Naive thymus-derived CD8-positive, alpha-beta T cell (primary cell): ENCODE measurements at regions not wholly inside any gene's neighbourhood (a gene's known extent, or its start where the extent isn't known, plus 50 kb on each side); places are given as distances from the start of the nearest gene placed in this dataset.
A peak's percentile ranks its signal among the peaks of the same experiment; 100 is the strongest.

Experiments used
- ATAC-seq, 2 donors: fragments of 150-1000 bp; cut with Tn5 transposase in 1 of 2; sonication (Bioruptor Pico), chemical (Tn5 transposase) in 1 of 2; 1 replicate in 1 of 2; 2 replicates in 1 of 2; pipeline ENCODE4 v1.10.0; 2021; ENCODE audit warnings: mild to moderate bottlenecking in 2 of 2, moderate library complexity in 2 of 2
- POLR2A ChIA-PET: fragments of 350-600 bp; sonication (Branson Sonifier 250); formaldehyde crosslinking; loops from one replicate; lab custom pipeline; 2021; ENCODE audit warnings: antibody characterized with exemption; lab: Charles Lee
- DNase-seq, 10 donors: peaks; one replicate each; pipeline versions ENCODE4 v3.0.0 to v3.0.0-alpha.2; 2020 to 2022
- H3K27ac Mint-ChIP-seq, 10 donors: one replicate each; pipeline ENCODE4 v1.8.0; 2020 to 2022; ENCODE audit warnings: mild to moderate bottlenecking in 10 of 10, mixed read lengths in 10 of 10, moderate library complexity in 4 of 10, inconsistent platforms in 1 of 10
- H3K27me3 Mint-ChIP-seq, 5 donors: one replicate each; pipeline ENCODE4 v1.8.0; 2021 to 2022; ENCODE audit warnings: mixed read lengths in 5 of 5
- H3K36me3 Mint-ChIP-seq, 3 donors: one replicate each; pipeline ENCODE4 v1.8.0; 2020 to 2022; ENCODE audit warnings: mixed read lengths in 3 of 3, mild to moderate bottlenecking in 2 of 3, inconsistent platforms in 1 of 3
- H3K4me1 Mint-ChIP-seq, 4 donors: one replicate each; pipeline ENCODE4 v1.8.0; 2021 to 2022; ENCODE audit warnings: mixed read lengths in 4 of 4
- H3K4me3 Mint-ChIP-seq, 10 donors: one replicate each; pipeline ENCODE4 v1.8.0; 2020 to 2022; ENCODE audit warnings: mild to moderate bottlenecking in 10 of 10, mixed read lengths in 10 of 10, moderate library complexity in 6 of 10, inconsistent platforms in 1 of 10
- H3K9me3 Mint-ChIP-seq, 9 donors: one replicate each; pipeline ENCODE4 v1.8.0; 2020 to 2022; ENCODE audit warnings: mixed read lengths in 9 of 9, mild to moderate bottlenecking in 3 of 9, inconsistent platforms in 1 of 9, moderate library complexity in 1 of 9

DNA sequence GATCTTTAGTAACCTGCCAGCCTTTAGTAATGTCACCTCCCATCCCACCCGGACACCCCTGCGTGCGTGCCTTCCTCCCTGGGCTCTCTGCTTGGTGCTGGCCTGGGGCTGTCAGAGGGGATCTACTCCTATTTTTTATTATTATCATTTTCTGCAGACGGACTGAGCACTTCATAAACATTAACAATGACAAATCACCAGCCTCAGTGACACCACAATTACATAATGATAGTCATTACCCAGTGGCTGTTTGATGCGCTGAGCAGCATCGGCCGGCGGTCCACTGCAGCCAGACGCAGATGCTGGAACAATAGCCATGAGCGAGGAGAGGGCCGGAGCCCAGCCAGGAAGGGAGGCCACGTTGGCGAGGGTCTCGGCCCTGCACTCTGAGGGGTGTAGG is 309.3 kb upstream of the AJAP1 start:
- no peak for ATAC-seq
- Mint-ChIP-seq H3K4me1 (no peaks in the 10 kb centered on the region), H3K27ac (no peak overlapping the region), H3K9me3 (peaks cover 0 to 2% (median 0%) of the 10 kb centered on the region in 9 donors), H3K36me3 (no peaks in the 10 kb centered on the region), H3K4me3 (no peak overlapping the region), H3K27me3 (peaks cover 0 to 8% (median 3%) of the 10 kb centered on the region in 5 donors)
- no peak for DNase-seq
- POLR2A ChIA-PET = no interaction called here

GRCh38 chr1:4346131-4346530 is 308.3 kb upstream of the AJAP1 start:
- H3K27me3 Mint-ChIP-seq = peaks cover 0 to 10% (median 3%) of the 10 kb centered on the region in 5 donors
- H3K9me3 Mint-ChIP-seq = peaks cover 0 to 2% (median 0%) of the 10 kb centered on the region in 9 donors
- peak overlapping the region in 1 of 10 donors; percentile 53 for H3K27ac Mint-ChIP-seq
- no peaks in the 10 kb centered on the region for H3K4me1 Mint-ChIP-seq
- POLR2A ChIA-PET = no interaction called here
- ATAC-seq = no peak
- no peak for DNase-seq
- no peak overlapping the region for H3K4me3 Mint-ChIP-seq
- no peaks in the 10 kb centered on the region for H3K36me3 Mint-ChIP-seq

DNA sequence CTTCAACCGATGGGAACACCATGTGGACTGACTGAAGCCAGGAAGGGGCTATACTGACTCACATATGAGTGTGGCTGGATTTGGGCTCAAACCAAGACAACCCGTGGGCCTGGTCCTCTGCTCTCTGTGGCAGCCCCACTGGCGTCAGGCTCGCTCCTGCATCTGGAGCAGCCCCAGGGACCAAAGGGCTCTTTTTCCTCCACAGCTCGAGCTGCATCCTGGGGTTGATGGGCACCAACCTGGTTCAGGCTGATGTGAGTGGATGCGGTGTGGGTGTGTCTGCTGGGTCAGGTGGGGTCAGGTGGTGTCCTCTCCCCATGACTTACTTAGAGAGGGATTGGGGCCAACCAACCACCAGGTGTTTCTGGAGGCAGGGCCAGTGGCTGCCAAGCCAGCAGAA is 303.0 kb upstream of the AJAP1 start:
- DNase-seq = no peak
- no peak overlapping the region for H3K4me3 Mint-ChIP-seq
- peaks cover 0 to 4% (median 0%) of the 10 kb centered on the region in 9 donors for H3K9me3 Mint-ChIP-seq
- H3K27ac Mint-ChIP-seq = no peak overlapping the region
- no peaks in the 10 kb centered on the region for H3K36me3 Mint-ChIP-seq
- POLR2A ChIA-PET = no interaction called here
- no peaks in the 10 kb centered on the region for H3K4me1 Mint-ChIP-seq
- H3K27me3 Mint-ChIP-seq = peaks cover 0 to 14% (median 3%) of the 10 kb centered on the region in 5 donors
- no peak for ATAC-seq

- DNase-seq (no peak), ATAC-seq (no peak)
- POLR2A ChIA-PET = no interaction called here
- H3K4me3 Mint-ChIP-seq = no peak overlapping the region
- no peak overlapping the region for H3K27ac Mint-ChIP-seq
- peaks cover 0 to 4% (median 0%) of the 10 kb centered on the region in 9 donors for H3K9me3 Mint-ChIP-seq
- H3K27me3 Mint-ChIP-seq = peaks cover 0 to 14% (median 0%) of the 10 kb centered on the region in 5 donors
- H3K36me3 Mint-ChIP-seq = no peaks in the 10 kb centered on the region
- H3K4me1 Mint-ChIP-seq = no peaks in the 10 kb centered on the region
Observed at GRCh38 chr1:4353090-4353856, 301.1 kb upstream of the AJAP1 start.

GRCh38 chr1:4355839-4356238 is 298.6 kb upstream of the AJAP1 start:
- peaks cover 0 to 8% (median 0%) of the 10 kb centered on the region in 5 donors for H3K27me3 Mint-ChIP-seq
- H3K36me3 Mint-ChIP-seq = no peaks in the 10 kb centered on the region
- H3K4me1 Mint-ChIP-seq = no peaks in the 10 kb centered on the region
- no peak overlapping the region for H3K4me3 Mint-ChIP-seq
- POLR2A ChIA-PET = no interaction called here
- H3K27ac Mint-ChIP-seq = no peak overlapping the region
- no peak for DNase-seq
- no peak for ATAC-seq
- peaks cover 0 to 2% (median 0%) of the 10 kb centered on the region in 9 donors for H3K9me3 Mint-ChIP-seq

GRCh38 chr1:4362314-4363044 is 291.9 kb upstream of the AJAP1 start:
- no peaks in the 10 kb centered on the region for H3K36me3 Mint-ChIP-seq
- H3K4me3 Mint-ChIP-seq = no peak overlapping the region
- H3K9me3 Mint-ChIP-seq = peaks cover 0 to 13% (median 4%) of the 10 kb centered on the region in 9 donors
- POLR2A ChIA-PET = no interaction called here
- no peaks in the 10 kb centered on the region for H3K4me1 Mint-ChIP-seq
- DNase-seq = no peak
- ATAC-seq = no peak
- no peak overlapping the region for H3K27ac Mint-ChIP-seq
- peaks cover 0 to 11% (median 1%) of the 10 kb centered on the region in 5 donors for H3K27me3 Mint-ChIP-seq

DNA sequence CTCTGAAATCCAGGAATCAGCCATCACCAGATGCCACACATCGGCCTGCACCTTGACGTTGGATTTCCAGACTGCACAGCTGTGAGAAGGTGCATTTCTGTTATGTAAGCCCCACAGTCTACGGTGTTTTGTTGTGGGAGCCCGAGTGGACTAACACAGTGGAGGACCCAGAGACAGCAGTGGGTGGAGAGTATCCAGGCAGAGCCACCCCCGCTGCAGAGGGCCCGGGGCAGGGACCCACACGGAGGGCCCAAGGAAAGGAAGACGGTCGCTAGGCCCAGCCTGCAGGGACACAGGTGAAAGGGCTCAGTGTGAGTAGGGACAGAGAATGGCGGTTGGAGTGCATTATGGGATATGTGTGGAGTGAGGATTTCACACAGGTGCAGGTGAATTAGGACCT is 288.3 kb upstream of the AJAP1 start:
- Mint-ChIP-seq H3K4me3 (no peak overlapping the region), H3K9me3 (peaks cover 0 to 13% (median 4%) of the 10 kb centered on the region in 9 donors), H3K27ac (no peak overlapping the region), H3K36me3 (no peaks in the 10 kb centered on the region), H3K27me3 (peaks cover 0 to 8% (median 1%) of the 10 kb centered on the region in 5 donors), H3K4me1 (no peaks in the 10 kb centered on the region)
- ATAC-seq = no peak
- no peak for DNase-seq
- POLR2A ChIA-PET = no interaction called here

DNA sequence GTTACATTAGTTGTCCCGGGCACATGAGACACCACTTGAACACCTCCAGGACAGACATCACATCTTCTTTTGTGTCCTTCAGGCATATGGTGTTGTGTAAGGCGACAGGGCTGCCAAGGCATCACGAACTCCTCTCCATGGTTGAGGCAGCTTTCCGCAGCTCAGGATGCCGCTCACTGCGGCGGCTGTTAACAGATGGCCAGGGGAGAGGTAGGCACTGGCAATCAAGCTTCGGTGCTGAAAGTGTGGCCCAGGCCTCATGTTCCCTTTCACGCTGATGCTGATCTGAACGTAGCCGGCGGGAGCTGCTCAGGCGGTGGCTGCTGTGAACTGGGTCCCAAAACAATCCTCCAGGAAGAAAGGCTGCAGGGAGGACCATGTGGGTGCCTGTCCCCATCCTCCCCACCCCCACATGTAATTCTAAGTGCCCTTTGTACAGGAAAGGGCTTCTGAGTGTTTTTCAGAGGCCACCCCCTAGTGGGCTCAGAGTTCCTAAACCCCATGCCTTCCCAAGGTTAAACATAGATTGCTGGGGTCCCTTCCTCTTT is 287.1 kb upstream of the AJAP1 start:
- no peak for ATAC-seq
- Mint-ChIP-seq H3K4me3 (no peak overlapping the region), H3K4me1 (no peaks in the 10 kb centered on the region), H3K27me3 (peaks cover 0 to 1% (median 0%) of the 10 kb centered on the region in 5 donors), H3K27ac (no peak overlapping the region), H3K9me3 (peaks cover 0 to 13% (median 4%) of the 10 kb centered on the region in 9 donors), H3K36me3 (no peaks in the 10 kb centered on the region)
- DNase-seq = no peak
- POLR2A ChIA-PET = no interaction called here

DNA sequence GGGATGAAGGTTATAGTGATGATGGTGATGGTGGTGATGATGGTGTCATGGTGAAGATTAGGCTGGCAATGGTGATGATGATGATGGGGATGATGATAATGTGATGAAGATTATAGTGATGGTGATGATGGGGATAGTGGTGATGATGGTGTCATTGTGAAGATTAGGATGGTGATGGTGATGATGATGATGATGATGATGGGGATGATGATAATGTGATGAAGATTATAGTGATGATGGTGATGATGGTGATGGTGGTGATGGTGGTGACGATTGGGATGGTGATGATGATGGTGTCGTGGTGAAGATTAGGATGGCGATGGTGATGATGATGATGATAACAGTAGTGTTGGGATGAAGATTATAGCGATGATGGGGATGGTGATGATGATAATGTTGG is 285.1 kb upstream of the AJAP1 start:
- Mint-ChIP-seq H3K36me3 (no peaks in the 10 kb centered on the region), H3K4me1 (no peaks in the 10 kb centered on the region), H3K4me3 (no peak overlapping the region), H3K27me3 (peaks cover 0 to 16% (median 3%) of the 10 kb centered on the region in 5 donors), H3K27ac (no peak overlapping the region), H3K9me3 (peaks cover 0 to 15% (median 0%) of the 10 kb centered on the region in 9 donors)
- ATAC-seq (no peak), DNase-seq (no peak)
- POLR2A ChIA-PET = no interaction called here

DNA sequence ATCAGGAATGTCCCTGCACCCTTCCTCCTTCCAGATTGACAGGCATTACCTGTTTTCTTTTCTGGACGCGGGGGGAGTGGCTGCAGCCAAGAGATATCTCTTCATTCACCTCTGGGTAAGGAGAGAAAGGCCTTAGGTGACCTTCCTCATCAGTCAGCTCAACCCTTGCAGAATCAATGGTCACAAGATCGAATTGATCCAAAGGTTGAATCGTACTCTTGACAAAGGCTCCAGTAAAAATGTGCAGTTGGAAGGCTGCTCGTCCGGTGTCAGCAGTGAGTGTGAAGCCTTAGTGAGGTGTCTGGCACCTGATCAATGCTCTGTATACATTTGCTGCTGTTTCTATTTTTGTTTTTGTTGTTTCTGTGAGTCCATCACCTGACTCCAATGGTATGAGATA is 282.6 kb upstream of the AJAP1 start:
- Mint-ChIP-seq H3K27ac (no peak overlapping the region), H3K27me3 (peaks cover 0 to 18% (median 11%) of the 10 kb centered on the region in 5 donors), H3K4me3 (no peak overlapping the region), H3K9me3 (peaks cover 0 to 15% (median 0%) of the 10 kb centered on the region in 9 donors), H3K4me1 (no peaks in the 10 kb centered on the region), H3K36me3 (no peaks in the 10 kb centered on the region)
- POLR2A ChIA-PET = no interaction called here
- no peak for ATAC-seq
- no peak for DNase-seq

GRCh38 chr1:4375812-4376211 is 278.6 kb upstream of the AJAP1 start:
- Mint-ChIP-seq H3K4me1 (peaks cover 0 to 10% (median 4%) of the 10 kb centered on the region in 4 donors), H3K9me3 (peaks cover 0 to 19% (median 4%) of the 10 kb centered on the region in 9 donors), H3K27ac (no peak overlapping the region), H3K36me3 (peaks cover 0 to 1% (median 0%) of the 10 kb centered on the region in 3 donors), H3K4me3 (no peak overlapping the region), H3K27me3 (peaks cover 0 to 23% (median 11%) of the 10 kb centered on the region in 5 donors)
- no peak for ATAC-seq
- POLR2A ChIA-PET = no interaction called here
- DNase-seq = no peak

DNA sequence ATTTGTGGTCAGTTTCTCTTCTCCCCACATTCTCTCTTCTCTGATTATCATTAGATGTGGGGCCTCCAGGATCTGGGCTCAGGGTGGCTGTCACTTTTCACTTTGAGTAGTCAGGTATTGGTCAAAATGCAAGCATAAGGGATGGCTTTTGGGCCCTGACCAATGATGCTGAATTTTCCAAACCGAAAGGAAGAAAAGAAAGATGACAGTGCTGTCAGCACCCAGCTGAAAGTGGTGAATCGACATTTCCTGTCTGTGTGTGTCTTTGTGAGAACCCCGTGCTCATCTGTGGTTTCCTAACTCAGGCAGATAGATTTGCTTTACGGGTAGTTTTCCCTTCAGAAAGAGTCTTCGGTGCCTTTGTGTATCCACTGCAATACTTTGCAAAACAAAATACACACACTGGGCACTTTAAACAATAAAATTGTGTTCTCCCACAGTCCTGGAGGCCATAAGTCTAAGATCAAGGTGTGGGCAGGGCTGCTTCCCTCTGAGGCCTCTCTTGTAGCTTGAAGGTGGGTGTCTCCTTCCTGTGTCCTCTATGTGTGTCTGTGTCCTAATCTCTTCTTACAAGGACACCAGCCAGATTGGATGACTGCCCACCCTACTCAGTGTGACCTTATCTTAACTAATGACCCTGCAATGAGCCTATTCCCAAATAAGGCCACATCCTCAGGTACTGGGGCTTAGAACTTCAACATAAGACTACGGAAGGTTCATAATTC is 274.8 kb upstream of the AJAP1 start:
- Mint-ChIP-seq H3K4me1 (peaks cover 0 to 10% (median 4%) of the 10 kb centered on the region in 4 donors), H3K36me3 (peaks cover 0 to 12% (median 3%) of the 10 kb centered on the region in 3 donors), H3K27me3 (peaks cover 0 to 17% (median 2%) of the 10 kb centered on the region in 5 donors), H3K4me3 (no peak overlapping the region), H3K27ac (peak overlapping the region in 2 of 10 donors; percentile 21 to 54), H3K9me3 (peaks cover 0 to 45% (median 19%) of the 10 kb centered on the region in 9 donors)
- POLR2A ChIA-PET = no interaction called here
- no peak for DNase-seq
- ATAC-seq = no peak
